ENCODE measurements at regions not wholly inside any gene's neighbourhood (a gene's known extent, or its start where the extent isn't known, plus 50 kb on each side); places are given as distances from the start of the nearest gene placed in this dataset.

DNA sequence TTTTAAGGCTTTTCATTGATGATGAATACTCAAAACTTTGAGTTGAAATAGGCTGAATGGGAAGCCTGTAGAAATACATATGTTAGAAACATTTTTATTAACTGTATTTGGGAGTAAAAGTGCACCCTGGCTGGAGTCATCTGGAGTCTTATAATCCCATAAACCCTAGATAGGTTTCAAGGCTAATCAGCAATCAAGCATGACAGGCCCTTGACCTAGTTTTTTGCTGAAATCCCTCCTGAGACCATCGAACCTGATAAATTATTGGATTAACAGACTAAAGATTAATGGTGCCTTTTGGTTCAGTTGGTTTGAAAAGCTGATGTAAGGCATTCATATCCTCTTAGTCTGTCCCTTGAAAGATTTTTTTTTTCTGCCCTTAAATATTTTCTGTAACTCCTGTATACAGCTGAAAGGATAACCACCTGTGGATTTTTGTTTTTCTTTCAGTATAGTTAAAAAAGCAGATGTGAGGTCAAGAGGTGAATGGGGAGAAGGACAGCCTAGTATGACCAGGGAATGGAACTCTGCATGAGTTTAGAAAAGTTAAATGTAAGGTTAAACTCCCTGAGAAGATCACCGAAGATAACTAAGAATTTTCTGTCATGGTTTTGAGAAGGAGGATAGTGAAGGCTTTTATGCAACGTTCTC is 69.4 kb upstream of the STXBP5L start:
- no peaks in the 10 kb centered on the region for H3K27me3 ChIP-seq
- no peaks in the 10 kb centered on the region for H3K36me3 ChIP-seq

GRCh38 chr3:120839120-120839519 is 68.9 kb upstream of the STXBP5L start:
- H3K36me3 ChIP-seq: no peaks in the 10 kb centered on the region
- no peak for DNase-seq
- intact Hi-C loops (cut with DNase I; ENCODE audit: low total_unique reads): no loop called here
- no peak overlapping the region for H3K27ac ChIP-seq
- TF ChIP-seq CTCF (IDR thresholded peaks at IDR 0.05): no peak
- no peaks in the 10 kb centered on the region for H3K27me3 ChIP-seq
- H3K4me3 ChIP-seq: no peak overlapping the region
- no peaks in the 10 kb centered on the region for H3K9me3 ChIP-seq
- H3K4me1 ChIP-seq: no peaks in the 10 kb centered on the region

More for the DNA sequence above, 69.4 kb upstream of the STXBP5L start:
- H3K4me3 ChIP-seq: no peak overlapping the region
- TF ChIP-seq CTCF (IDR thresholded peaks at IDR 0.05): no peak
- no peaks in the 10 kb centered on the region for H3K4me1 ChIP-seq
- DNase-seq: no peak
- H3K9me3 ChIP-seq: no peaks in the 10 kb centered on the region
- intact Hi-C loops (cut with DNase I; ENCODE audit: low total_unique reads): no loop called here
- no peak overlapping the region for H3K27ac ChIP-seq

GRCh38 chr3:120841264-120841663 is 66.7 kb upstream of the STXBP5L start:
- intact Hi-C loops (cut with DNase I; ENCODE audit: low total_unique reads): no loop called here

DNA sequence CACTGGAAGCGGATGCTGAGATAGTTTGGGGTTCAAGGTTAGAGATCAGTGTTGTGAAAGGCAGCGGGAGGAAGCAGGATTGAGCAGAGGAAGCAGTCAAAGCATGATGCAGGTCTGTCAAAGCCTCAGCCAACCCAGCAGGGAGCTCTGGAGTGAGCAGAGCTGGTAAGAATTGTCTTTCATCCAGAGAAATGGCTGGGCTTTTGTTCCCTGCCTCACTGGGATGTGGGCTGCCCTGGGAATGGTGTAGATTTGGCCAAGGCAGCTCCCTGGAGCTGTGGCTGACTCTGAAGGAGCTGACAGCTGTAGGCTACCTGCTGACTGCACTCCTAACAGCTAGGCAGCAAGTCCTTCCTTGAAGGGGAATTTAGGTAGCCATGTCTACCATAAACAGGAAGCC is 61.9 kb upstream of the STXBP5L start:
- intact Hi-C loops (cut with DNase I; ENCODE audit: low total_unique reads): no loop called here
- no peaks in the 10 kb centered on the region for H3K4me1 ChIP-seq

More at GRCh38 chr3:120841264-120841663, 66.7 kb upstream of the STXBP5L start:
- no peak overlapping the region for H3K27ac ChIP-seq
- H3K9me3 ChIP-seq: peaks cover 0 to 3% (median 0%) of the 10 kb centered on the region in 3 donors
- DNase-seq: no peak
- no peaks in the 10 kb centered on the region for H3K4me1 ChIP-seq
- H3K36me3 ChIP-seq: no peaks in the 10 kb centered on the region
- TF ChIP-seq CTCF (IDR thresholded peaks at IDR 0.05): no peak
- no peak overlapping the region for H3K4me3 ChIP-seq
- peaks cover 0 to 4% of the 10 kb centered on the region in 2 donors for H3K27me3 ChIP-seq

DNA sequence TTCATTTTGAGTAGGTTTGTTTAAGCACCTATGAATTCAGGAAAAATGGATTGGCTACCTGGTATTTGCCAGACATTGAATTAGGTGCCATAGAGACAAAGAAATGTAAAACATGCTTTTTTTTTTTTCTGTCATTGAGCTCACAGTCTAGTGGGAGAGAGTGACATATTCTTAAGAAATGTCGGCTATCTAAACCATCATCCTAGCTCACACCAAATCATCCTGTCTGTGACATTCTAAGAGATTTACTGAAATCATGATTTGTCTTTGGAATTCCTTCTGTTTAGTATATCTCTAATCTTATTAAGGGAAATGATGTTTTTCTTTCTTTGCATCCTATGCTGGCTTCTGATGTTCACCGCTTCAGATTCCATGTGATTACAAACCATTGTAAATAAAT is 59.5 kb upstream of the STXBP5L start:
- no peak overlapping the region for H3K27ac ChIP-seq
- H3K4me3 ChIP-seq: no peak overlapping the region
- H3K36me3 ChIP-seq: no peaks in the 10 kb centered on the region
- H3K27me3 ChIP-seq: peaks cover 0 to 4% of the 10 kb centered on the region in 2 donors
- no peak for TF ChIP-seq CTCF (IDR thresholded peaks at IDR 0.05)
- no peak for DNase-seq
- intact Hi-C loops (cut with DNase I; ENCODE audit: low total_unique reads): no loop called here
- H3K9me3 ChIP-seq: peaks cover 0 to 3% (median 0%) of the 10 kb centered on the region in 3 donors
- no peaks in the 10 kb centered on the region for H3K4me1 ChIP-seq

More for the DNA sequence above, 61.9 kb upstream of the STXBP5L start:
- Histone ChIP-seq H3K27ac (no peak overlapping the region), H3K9me3 (peaks cover 0 to 3% (median 0%) of the 10 kb centered on the region in 3 donors), H3K36me3 (no peaks in the 10 kb centered on the region), H3K27me3 (peaks cover 0 to 4% of the 10 kb centered on the region in 2 donors), H3K4me3 (no peak overlapping the region)
- no peak for DNase-seq
- TF ChIP-seq CTCF (IDR thresholded peaks at IDR 0.05): no peak

Measured in tibial artery (tissue), 4 donors.